OCI-LY1 (cell line): ENCODE measurements at regions not wholly inside any gene's neighbourhood (a gene's known extent, or its start where the extent isn't known, plus 50 kb on each side); places are given as distances from the start of the nearest gene placed in this dataset.

ENCODE experiments used
- EZH2 ChIP-seq: fragments of 200-600 bp; sonication (generic), shearing (Covaris generic); IDR thresholded peaks from 2 replicates; pipeline ENCODE4 v1.8.0; 2017; ENCODE audit warnings: borderline replicate concordance, mixed run types, mild to moderate bottlenecking, antibody characterized with exemption, low read length, moderate library complexity, mixed read lengths
- TF ChIP-seq, protein P1 (sequence below): fragments of 200-600 bp; sonication (generic), shearing (Covaris generic); IDR thresholded peaks from 2 replicates; pipeline ENCODE4 v1.5.1; 2017; ENCODE audit warnings: mild to moderate bottlenecking, antibody characterized with exemption, low read length, moderate library complexity, mixed read lengths

DNA sequence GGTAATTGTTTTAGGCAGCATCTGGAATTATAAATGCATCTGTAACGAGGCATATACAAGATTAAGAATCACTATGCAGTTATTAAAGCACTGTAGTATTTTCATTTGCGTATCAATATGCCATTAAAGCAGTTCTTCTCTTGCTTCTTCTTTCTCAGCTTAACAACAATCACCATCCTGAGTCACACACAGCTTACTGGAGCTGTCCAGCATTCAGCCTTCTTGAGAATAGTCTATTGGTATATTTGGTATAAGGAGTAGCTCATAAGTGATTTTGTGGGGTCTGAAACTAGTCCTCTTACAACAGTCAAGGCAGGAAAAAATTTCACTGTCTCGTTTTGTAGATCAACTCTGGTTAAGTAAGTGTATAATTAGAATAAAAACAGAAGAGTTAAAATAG, 523.0 kb upstream of the FOXG1 start:
- TF ChIP-seq, protein P1, sequence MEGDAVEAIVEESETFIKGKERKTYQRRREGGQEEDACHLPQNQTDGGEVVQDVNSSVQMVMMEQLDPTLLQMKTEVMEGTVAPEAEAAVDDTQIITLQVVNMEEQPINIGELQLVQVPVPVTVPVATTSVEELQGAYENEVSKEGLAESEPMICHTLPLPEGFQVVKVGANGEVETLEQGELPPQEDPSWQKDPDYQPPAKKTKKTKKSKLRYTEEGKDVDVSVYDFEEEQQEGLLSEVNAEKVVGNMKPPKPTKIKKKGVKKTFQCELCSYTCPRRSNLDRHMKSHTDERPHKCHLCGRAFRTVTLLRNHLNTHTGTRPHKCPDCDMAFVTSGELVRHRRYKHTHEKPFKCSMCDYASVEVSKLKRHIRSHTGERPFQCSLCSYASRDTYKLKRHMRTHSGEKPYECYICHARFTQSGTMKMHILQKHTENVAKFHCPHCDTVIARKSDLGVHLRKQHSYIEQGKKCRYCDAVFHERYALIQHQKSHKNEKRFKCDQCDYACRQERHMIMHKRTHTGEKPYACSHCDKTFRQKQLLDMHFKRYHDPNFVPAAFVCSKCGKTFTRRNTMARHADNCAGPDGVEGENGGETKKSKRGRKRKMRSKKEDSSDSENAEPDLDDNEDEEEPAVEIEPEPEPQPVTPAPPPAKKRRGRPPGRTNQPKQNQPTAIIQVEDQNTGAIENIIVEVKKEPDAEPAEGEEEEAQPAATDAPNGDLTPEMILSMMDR, result no peak
- TF ChIP-seq EZH2, result no peak
